Sciatic nerve (tissue), 2 donors: ENCODE measurements at regions not wholly inside any gene's neighbourhood (a gene's known extent, or its start where the extent isn't known, plus 50 kb on each side); places are given as distances from the start of the nearest gene placed in this dataset.

Experiments
- ATAC-seq: fragments of 200-7000 bp; cut with Tn5 transposase; one replicate; pipeline ENCODE4 v1.9.1; 2020; ENCODE audit warnings: mild to moderate bottlenecking, moderate library complexity
- DNase-seq: peaks from one replicate; pipeline ENCODE4 v3.0.0-alpha.2; 2020; ENCODE audit warnings: low spot score
- intact Hi-C: fragments of 100-400 bp; cut with DNase I; formaldehyde crosslinking; loops from one replicate; pipeline ENCODE4 v1.14.2; 2022
- donor health status: DM: no; HTN: no; CAD: no.
- donor health status: DM: no; HTN: no; CAD: no.

DNA sequence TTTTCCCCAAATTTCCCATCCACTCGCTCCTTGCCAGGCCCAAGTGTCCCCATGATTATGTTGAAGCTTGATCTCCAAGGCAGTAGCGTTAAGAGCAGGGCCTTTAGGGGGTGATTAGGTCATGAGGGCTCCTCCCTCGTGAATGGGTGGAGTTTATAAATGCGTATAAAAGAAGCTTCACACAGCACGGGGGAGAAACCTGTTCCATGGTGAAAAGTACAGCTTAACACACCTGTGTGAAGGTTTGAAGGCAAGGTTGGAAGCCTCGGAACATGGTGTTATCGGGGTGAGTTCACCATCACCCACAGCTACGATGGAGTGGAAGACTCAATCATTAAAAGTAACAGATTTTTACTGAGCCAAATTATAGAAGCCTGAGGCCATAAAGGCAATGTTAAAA lies 137.4 kb upstream of the ALKAL2 start:
- intact Hi-C loops = no loop called here
- DNase-seq (no peak), ATAC-seq (no peak)

DNA sequence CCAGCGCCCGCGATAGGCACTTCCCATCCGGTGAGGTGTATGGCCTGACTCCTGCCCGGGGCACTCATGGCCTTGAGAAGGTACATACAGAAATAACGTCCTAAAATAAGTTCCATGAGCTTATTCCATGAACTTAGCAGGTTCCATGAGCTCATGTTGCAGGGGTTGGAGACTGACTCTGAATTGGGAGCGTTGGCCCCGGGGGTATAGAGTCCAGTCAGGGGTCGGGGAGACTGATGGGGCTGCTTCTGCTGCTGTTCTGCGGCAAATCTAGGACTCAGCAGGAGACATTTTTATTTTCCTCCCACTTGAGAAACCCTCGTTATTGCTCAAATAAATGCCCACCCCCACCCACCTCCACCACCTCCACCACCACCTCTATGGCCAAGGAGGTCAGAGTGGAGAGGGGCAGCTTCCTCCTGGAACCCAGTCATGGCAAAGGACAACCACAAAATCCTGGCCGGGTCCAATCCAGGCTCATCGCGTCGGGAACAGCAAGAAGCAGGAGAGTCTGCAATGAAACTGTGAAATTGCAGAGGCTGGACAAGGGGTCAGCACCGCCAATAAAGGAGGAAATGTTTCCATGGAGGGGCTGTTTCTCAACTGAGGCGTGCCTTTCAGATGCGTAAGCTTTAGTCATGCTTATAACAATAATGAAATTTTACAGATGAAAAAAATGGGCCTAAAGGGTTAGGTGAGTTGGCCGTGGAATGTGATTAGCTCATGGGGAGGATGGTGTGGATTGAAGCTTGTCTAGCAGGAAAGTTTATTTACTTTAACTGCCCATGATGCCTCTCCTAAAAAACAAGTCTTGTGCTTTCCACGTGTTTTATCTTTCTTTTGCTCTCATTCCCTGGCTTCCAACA lies 136.6 kb upstream of the ALKAL2 start:
- DNase-seq = no peak
- no peak for ATAC-seq
- intact Hi-C loops = no loop called here

GRCh38 chr2:423479-423878 lies 135.6 kb upstream of the ALKAL2 start:
- DNase-seq = no peak
- ATAC-seq = no peak
- intact Hi-C loops = no loop called here

DNA sequence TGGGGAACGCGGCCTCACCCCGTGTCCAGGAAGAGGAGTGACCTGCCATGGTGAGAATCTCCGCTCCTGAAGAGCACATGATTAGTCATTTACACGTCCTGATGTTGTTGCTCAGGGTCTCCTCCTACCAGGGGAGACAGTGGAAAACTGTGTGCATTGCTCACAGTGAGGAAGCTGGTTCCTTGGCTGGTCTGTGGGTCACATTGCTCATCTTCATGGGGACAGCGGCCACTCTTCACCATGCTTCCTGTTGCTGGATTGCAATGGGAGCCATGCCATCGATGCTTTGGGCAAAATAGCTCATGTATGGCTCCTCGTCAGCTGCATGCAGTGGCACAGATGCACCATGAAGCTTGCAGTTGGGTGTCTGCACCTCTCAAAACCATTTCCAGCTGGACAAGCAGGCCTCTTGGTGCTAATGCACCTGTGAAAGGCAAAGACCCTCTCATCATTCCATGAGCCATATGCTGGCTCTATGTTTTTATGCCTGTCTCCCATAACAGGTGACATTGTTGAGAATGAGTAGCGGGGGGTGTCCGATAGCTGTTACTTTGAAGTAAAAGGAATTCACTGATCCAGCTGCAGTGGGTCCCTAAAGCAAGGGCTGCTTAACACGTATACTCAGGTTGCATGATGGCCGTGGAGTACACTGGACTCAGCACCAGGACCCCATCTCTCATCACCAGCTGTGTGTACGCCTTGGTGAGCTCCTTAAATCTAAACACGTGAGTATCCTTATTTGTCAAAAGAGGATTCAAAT lies 135.0 kb upstream of the ALKAL2 start:
- intact Hi-C loops = no loop called here
- ATAC-seq (no peak), DNase-seq (no peak)

- DNase-seq (no peak), ATAC-seq (no peak)
- intact Hi-C loops = no loop called here
Observed at GRCh38 chr2:421406-421805, 133.5 kb upstream of the ALKAL2 start.

GRCh38 chr2:419687-420317 lies 131.9 kb upstream of the ALKAL2 start:
- DNase-seq = no peak
- no peak for ATAC-seq
- intact Hi-C loops = no loop called here

- intact Hi-C loops = no loop called here
- DNase-seq = no peak
- ATAC-seq = no peak
Observed at GRCh38 chr2:417662-418061, 129.8 kb upstream of the ALKAL2 start.

- ATAC-seq (no peak), DNase-seq (no peak)
- intact Hi-C loops = no loop called here
Observed at GRCh38 chr2:417006-417405, 129.1 kb upstream of the ALKAL2 start.

- intact Hi-C loops = no loop called here
- ATAC-seq = no peak
- DNase-seq = no peak
Observed at GRCh38 chr2:415986-416610, 128.2 kb upstream of the ALKAL2 start.

- ATAC-seq (no peak), DNase-seq (no peak)
- intact Hi-C loops = no loop called here
Observed at GRCh38 chr2:409523-409922, 121.6 kb upstream of the ALKAL2 start.

DNA sequence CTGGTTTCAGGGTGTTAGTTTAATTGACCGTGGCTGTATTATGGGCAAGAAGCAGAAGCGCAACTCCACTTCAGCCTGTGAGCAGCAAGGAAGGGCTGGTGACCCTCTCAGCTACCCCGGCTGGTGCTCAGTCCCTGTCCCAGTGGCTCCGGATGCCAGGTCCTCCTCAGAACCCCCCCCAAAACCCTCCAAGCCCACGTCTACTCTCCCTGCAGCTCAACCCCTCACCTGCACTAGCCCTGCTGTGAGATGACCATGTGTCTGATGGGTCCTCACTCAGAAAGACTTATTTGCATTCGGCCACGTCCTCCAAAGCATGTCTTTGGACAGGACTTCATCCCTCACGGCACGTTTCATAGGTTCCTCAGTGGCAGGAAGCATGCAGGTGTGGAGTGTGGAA lies 119.7 kb upstream of the ALKAL2 start:
- ATAC-seq (no peak), DNase-seq (no peak)
- intact Hi-C loops = no loop called here

DNA sequence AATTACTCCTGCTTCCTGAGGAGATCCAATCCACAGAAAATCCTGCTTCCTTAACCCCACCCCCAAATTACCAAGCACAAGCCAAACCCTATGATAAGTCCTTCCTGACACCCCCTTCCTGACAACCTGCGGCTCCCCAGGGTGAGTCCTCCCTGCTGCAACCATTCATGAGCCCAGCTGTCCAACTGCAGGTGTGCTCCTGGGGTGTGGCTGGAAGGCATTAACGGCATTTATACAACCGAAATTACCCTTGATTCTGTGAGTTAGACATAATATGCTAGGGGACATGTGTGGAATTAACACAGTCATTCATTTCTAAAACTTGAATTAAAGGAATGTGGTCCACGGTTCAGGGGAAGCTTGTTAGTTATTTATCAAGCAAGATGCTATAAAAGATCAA lies 119.0 kb upstream of the ALKAL2 start:
- DNase-seq (no peak), ATAC-seq (no peak)
- intact Hi-C loops = no loop called here

DNA sequence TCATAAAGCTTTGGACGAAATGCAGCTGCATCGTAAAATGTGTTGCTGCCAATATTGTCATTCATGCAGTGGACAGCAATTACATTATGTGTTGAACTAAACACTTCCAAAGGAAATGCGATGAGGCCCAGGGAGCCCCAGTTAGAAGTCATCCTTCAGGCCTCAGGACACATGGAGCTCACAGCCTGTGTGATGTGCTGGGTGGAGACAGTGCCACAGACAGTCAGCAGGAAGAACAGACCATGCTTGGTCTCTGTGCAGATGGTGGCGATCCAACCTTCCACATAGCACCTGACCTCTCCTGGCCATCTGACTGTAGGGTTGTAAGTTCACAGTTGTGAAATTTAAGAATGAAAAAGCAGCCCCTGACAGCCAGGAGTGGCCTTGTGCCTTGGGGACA lies 118.3 kb upstream of the ALKAL2 start:
- intact Hi-C loops = no loop called here
- DNase-seq (no peak), ATAC-seq (no peak)

DNA sequence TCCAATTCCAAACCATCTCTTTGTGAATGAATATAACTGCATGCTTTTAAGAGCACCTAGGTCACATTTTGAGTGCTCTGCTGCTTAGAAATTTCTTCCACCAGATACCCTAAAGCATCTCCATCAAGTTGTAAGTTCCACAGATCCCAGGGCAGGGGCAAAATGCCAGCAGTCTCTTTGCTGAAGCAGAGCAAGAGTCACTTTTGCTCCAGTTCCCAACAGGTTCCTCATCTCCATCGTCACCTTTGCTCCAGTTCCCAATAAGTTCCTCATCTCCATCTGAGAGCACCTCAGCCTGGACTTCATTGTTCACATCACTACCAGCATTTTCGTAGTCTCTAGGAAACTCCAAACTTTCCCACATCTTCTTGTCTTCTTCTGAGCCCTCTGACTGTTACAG lies 116.7 kb upstream of the ALKAL2 start:
- DNase-seq (no peak), ATAC-seq (no peak)
- intact Hi-C loops = no loop called here

DNA sequence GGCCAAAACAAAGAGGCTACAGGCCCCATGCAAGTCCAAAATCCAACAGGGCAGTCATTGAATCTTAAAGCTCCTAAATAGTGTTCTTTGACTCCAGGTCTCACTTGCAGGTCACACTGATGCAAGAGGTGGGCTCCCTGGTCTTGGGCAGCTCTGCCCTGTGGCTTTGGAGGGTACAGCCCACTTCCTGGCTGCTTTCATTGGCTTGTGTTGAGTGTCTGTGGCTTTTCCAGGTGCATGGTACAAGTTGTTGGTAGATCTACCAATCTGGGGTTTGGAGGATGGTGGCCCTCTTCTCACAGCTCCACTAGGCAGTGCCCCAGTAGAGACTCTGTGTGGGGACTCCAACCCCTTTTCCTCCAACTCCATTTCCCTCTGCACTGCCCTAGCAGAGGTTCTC lies 115.8 kb upstream of the ALKAL2 start:
- ATAC-seq (no peak), DNase-seq (no peak)
- intact Hi-C loops = no loop called here

DNA sequence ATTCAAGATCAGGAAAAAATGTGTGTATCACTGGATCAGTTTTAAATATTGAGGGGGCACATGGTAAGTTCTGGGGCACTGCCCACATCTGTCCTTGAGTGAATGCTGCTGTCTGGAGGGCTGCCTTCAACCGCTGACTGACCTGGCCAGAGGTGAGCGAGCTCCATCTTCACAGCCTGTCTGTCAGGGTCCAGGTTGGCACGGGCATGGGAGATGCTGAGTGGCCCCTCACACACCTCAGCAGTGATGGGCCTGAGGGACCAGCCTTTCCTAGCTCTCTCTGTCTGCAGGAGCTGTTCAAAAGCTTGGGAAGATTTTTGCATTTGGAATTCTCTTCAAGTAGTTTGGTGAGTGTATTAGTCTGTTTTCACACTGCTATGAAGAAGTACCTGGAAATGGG lies 114.8 kb upstream of the ALKAL2 start:
- DNase-seq = no peak
- intact Hi-C loops = no loop called here
- ATAC-seq = no peak

GRCh38 chr2:402206-402605 lies 114.3 kb upstream of the ALKAL2 start:
- intact Hi-C loops = no loop called here
- ATAC-seq (no peak), DNase-seq (no peak)

DNA sequence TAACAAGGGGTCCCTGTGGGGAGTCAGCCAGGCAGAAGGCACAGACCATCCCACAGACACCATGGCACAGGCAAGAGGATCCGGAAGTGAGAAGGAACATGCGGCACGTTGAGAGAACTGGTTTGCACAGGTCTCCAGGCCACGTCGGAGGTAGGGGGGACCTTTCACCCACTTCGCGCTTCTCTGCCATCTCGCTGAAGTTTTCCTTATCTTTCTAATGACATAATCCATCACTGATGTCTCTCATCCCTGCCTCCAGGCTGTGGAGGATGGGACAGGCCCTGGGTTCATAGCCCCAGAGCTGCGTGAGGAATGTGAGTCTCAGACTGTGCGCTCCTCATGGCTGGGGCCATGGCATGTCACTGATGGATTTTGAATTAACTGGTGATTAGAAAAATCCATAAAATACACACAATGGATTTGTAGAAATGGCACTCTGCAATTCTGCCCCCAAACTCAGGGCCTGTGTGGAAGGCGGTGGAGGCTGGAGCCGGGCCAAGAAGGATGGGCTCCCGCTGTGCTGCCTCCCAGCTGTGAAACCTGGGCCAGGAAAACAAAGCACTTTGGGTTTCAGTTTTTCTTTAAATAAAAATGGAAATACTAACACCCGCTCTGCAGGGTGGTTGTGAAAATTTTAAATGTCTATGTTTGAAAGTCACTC lies 113.3 kb upstream of the ALKAL2 start:
- intact Hi-C loops = no loop called here
- DNase-seq = no peak
- ATAC-seq = no peak

- DNase-seq = no peak
- intact Hi-C loops = no loop called here
- ATAC-seq = no peak
Observed at GRCh38 chr2:397926-398325, 110.0 kb upstream of the ALKAL2 start.
